ENCODE measurements at regions not wholly inside any gene's neighbourhood (a gene's known extent, or its start where the extent isn't known, plus 50 kb on each side); places are given as distances from the start of the nearest gene placed in this dataset.
"Not testable (repeated sequence)": the region's sequence is repeated elsewhere in the genome, so short reads cannot be mapped to it uniquely, and the experiment has no call there.

- H3K14ac ChIP-seq (ENCODE audit: insufficient read length); H3K4me2 ChIP-seq (ENCODE audit: insufficient read depth in 1 of 2, low read depth in 2 of 2, low read length in 2 of 2); H2AFZ ChIP-seq (ENCODE audit: low read length); H4K91ac ChIP-seq (replicated peaks; ENCODE audit: insufficient read length, low read length); H3K23ac ChIP-seq (ENCODE audit: insufficient read length); H3K27me3 ChIP-seq (replicated peaks in 1 of 4; ENCODE audit: control insufficient read depth in 3 of 4, extremely low read depth in 1 of 4, insufficient read depth in 3 of 4, low read length in 3 of 4); H4K5ac ChIP-seq (ENCODE audit: insufficient read length, low read depth, low read length); H3K18ac ChIP-seq (ENCODE audit: extremely low read depth, low read length); H3K79me1 ChIP-seq (ENCODE audit: low read depth, low read length); H2AK5ac ChIP-seq (ENCODE audit: low read depth, low read length); H2BK15ac ChIP-seq (ENCODE audit: low read length); H4K8ac ChIP-seq (ENCODE audit: extremely low read depth, insufficient read depth, low read length); H2BK5ac ChIP-seq (ENCODE audit: low read depth, low read length); H3K79me2 ChIP-seq (ENCODE audit: control insufficient read depth in 1 of 2, insufficient read depth in 2 of 2, low read length in 2 of 2); H3K4ac ChIP-seq (replicated peaks; ENCODE audit: insufficient read length, low read depth, low read length); H3K27ac ChIP-seq (ENCODE audit: low read depth, low read length); H2BK12ac ChIP-seq (ENCODE audit: low read depth, low read length); H4K20me1 ChIP-seq (replicated peaks in 1 of 2; ENCODE audit: control insufficient read depth in 1 of 2, insufficient read depth in 2 of 2, low read length in 2 of 2); H3K4me3 ChIP-seq (ENCODE audit: extremely low read depth in 1 of 4, insufficient read depth in 2 of 4, low read depth in 3 of 4, low read length in 4 of 4); FAIRE-seq; CTCF ChIA-PET (ENCODE audit: partially characterized antibody); H3K36me3 ChIP-seq (ENCODE audit: control insufficient read depth in 2 of 4, insufficient read depth in 4 of 4, low read length in 3 of 4); H2BK20ac ChIP-seq (ENCODE audit: low read length); DNase-seq (ENCODE audit: low read depth in 1 of 2, low spot score in 2 of 2); POLR2A ChIA-PET (ENCODE audit: partially characterized antibody); H3K9ac ChIP-seq (replicated peaks in 1 of 4; ENCODE audit: extremely low read depth in 1 of 4, low read depth in 3 of 4, low read length in 3 of 4); H2BK120ac ChIP-seq (replicated peaks; ENCODE audit: low read depth, low read length); H3K56ac ChIP-seq (replicated peaks; ENCODE audit: insufficient read length, low read depth, low read length); H3K23me2 ChIP-seq (ENCODE audit: low read depth, low read length); H3K4me1 ChIP-seq (replicated peaks in 1 of 4; ENCODE audit: control insufficient read depth in 3 of 4, insufficient read depth in 4 of 4, low read length in 3 of 4): not testable (repeated sequence)
- WGBS, 2 experiments (ENCODE audit: extremely low coverage in 1 of 2, insufficient coverage in 1 of 2, insufficient read length in 1 of 2, insufficient replicate concordance in 2 of 2, low coverage in 1 of 2, low lambda C conversion rate in 2 of 2, missing lambda C conversion rate in 1 of 2): 84% methylated on average over 8 of the region's 8 CpGs; no CpG with 5 or more reads in 1 of the 2 experiments
- H3K9me3 ChIP-seq (ENCODE audit: insufficient read depth in 2 of 2, low read depth in 1 of 2, low read length in 1 of 2): peaks cover 58 to 68% of the 10 kb centered on the region in 2 experiments
These were observed 3920.8 kb upstream of the OR11H1 start for GRCh38 chr22:11607215-11607614.

GRCh38 chr22:11608486-11608885 lies 3919.5 kb upstream of the OR11H1 start:
- FAIRE-seq; H3K4me3 ChIP-seq (ENCODE audit: extremely low read depth in 1 of 4, insufficient read depth in 2 of 4, low read depth in 3 of 4, low read length in 4 of 4); H3K4me2 ChIP-seq (ENCODE audit: insufficient read depth in 1 of 2, low read depth in 2 of 2, low read length in 2 of 2); H3K36me3 ChIP-seq (ENCODE audit: control insufficient read depth in 2 of 4, insufficient read depth in 4 of 4, low read length in 3 of 4); H3K27me3 ChIP-seq (replicated peaks in 1 of 4; ENCODE audit: control insufficient read depth in 3 of 4, extremely low read depth in 1 of 4, insufficient read depth in 3 of 4, low read length in 3 of 4); H2AK5ac ChIP-seq (ENCODE audit: low read depth, low read length); H3K18ac ChIP-seq (ENCODE audit: extremely low read depth, low read length); H3K23me2 ChIP-seq (ENCODE audit: low read depth, low read length); H4K5ac ChIP-seq (ENCODE audit: insufficient read length, low read depth, low read length); DNase-seq (ENCODE audit: low read depth in 1 of 2, low spot score in 2 of 2); H2BK20ac ChIP-seq (ENCODE audit: low read length); H3K14ac ChIP-seq (ENCODE audit: insufficient read length); H2BK15ac ChIP-seq (ENCODE audit: low read length); H2BK5ac ChIP-seq (ENCODE audit: low read depth, low read length); CTCF ChIA-PET (ENCODE audit: partially characterized antibody); H3K4ac ChIP-seq (replicated peaks; ENCODE audit: insufficient read length, low read depth, low read length); POLR2A ChIA-PET (ENCODE audit: partially characterized antibody); H4K91ac ChIP-seq (replicated peaks; ENCODE audit: insufficient read length, low read length); H3K79me1 ChIP-seq (ENCODE audit: low read depth, low read length); H3K79me2 ChIP-seq (ENCODE audit: control insufficient read depth in 1 of 2, insufficient read depth in 2 of 2, low read length in 2 of 2); H3K27ac ChIP-seq (ENCODE audit: low read depth, low read length); H4K20me1 ChIP-seq (replicated peaks in 1 of 2; ENCODE audit: control insufficient read depth in 1 of 2, insufficient read depth in 2 of 2, low read length in 2 of 2); H3K9ac ChIP-seq (replicated peaks in 1 of 4; ENCODE audit: extremely low read depth in 1 of 4, low read depth in 3 of 4, low read length in 3 of 4); H2BK120ac ChIP-seq (replicated peaks; ENCODE audit: low read depth, low read length); H4K8ac ChIP-seq (ENCODE audit: extremely low read depth, insufficient read depth, low read length); H3K4me1 ChIP-seq (replicated peaks in 1 of 4; ENCODE audit: control insufficient read depth in 3 of 4, insufficient read depth in 4 of 4, low read length in 3 of 4); H2BK12ac ChIP-seq (ENCODE audit: low read depth, low read length); H3K56ac ChIP-seq (replicated peaks; ENCODE audit: insufficient read length, low read depth, low read length); H3K23ac ChIP-seq (ENCODE audit: insufficient read length); H2AFZ ChIP-seq (ENCODE audit: low read length): not testable (repeated sequence)
- 73% methylated on average over 5 of the region's 5 CpGs; no CpG with 5 or more reads in 1 of the 2 experiments for WGBS, 2 experiments (ENCODE audit: extremely low coverage in 1 of 2, insufficient coverage in 1 of 2, insufficient read length in 1 of 2, insufficient replicate concordance in 2 of 2, low coverage in 1 of 2, low lambda C conversion rate in 2 of 2, missing lambda C conversion rate in 1 of 2)
- peaks cover 63 to 77% of the 10 kb centered on the region in 2 experiments for H3K9me3 ChIP-seq (ENCODE audit: insufficient read depth in 2 of 2, low read depth in 1 of 2, low read length in 1 of 2)

All from H1 (cell line).